ENCODE measurements at regions not wholly inside any gene's neighbourhood (a gene's known extent, or its start where the extent isn't known, plus 50 kb on each side); places are given as distances from the start of the nearest gene placed in this dataset.

- DNase-seq (ENCODE audit: low spot score in 2 of 2), result no peak
- FAIRE-seq, result no peak
These were observed 252.3 kb upstream of the EEF2KMT start for GRCh38 chr16:5349670-5350517.

GRCh38 chr16:5349101-5349500 is 251.5 kb upstream of the EEF2KMT start:
- FAIRE-seq, result no peak
- no peak for DNase-seq (ENCODE audit: low spot score in 2 of 2)

GRCh38 chr16:5347561-5347960 is 250.0 kb upstream of the EEF2KMT start:
- DNase-seq (ENCODE audit: low spot score in 2 of 2), result no peak
- FAIRE-seq, result no peak

GRCh38 chr16:5336941-5337340 is 239.3 kb upstream of the EEF2KMT start:
- FAIRE-seq (no peak), DNase-seq (ENCODE audit: low spot score in 2 of 2) (no peak)

- no peak for DNase-seq (ENCODE audit: low spot score in 2 of 2)
- FAIRE-seq, result no peak
These were observed 236.4 kb upstream of the EEF2KMT start for GRCh38 chr16:5333991-5334390.

- FAIRE-seq (no peak), DNase-seq (ENCODE audit: low spot score in 2 of 2) (no peak)
These were observed 235.5 kb upstream of the EEF2KMT start for GRCh38 chr16:5333126-5333525.

GRCh38 chr16:5330058-5330457 is 232.5 kb upstream of the EEF2KMT start:
- FAIRE-seq, result no peak
- no peak for DNase-seq (ENCODE audit: low spot score in 2 of 2)

GRCh38 chr16:5328546-5328945 is 231.0 kb upstream of the EEF2KMT start:
- no peak for FAIRE-seq
- DNase-seq (ENCODE audit: low spot score in 2 of 2), result no peak

- FAIRE-seq, result no peak
- no peak for DNase-seq (ENCODE audit: low spot score in 2 of 2)
These were observed 228.8 kb upstream of the EEF2KMT start for GRCh38 chr16:5326395-5326794.

- DNase-seq (ENCODE audit: low spot score in 2 of 2) (no peak), FAIRE-seq (no peak)
These were observed 228.3 kb upstream of the EEF2KMT start for GRCh38 chr16:5325932-5326331.

- DNase-seq (ENCODE audit: low spot score in 2 of 2) (no peak), FAIRE-seq (no peak)
These were observed 225.9 kb upstream of the EEF2KMT start for GRCh38 chr16:5323284-5324141.

- no peak for DNase-seq (ENCODE audit: low spot score in 2 of 2)
- FAIRE-seq, result no peak
These were observed 224.3 kb upstream of the EEF2KMT start for GRCh38 chr16:5321930-5322329.

GRCh38 chr16:5319799-5320198 is 222.2 kb upstream of the EEF2KMT start:
- no peak for FAIRE-seq
- no peak for DNase-seq (ENCODE audit: low spot score in 2 of 2)

GRCh38 chr16:5315914-5316313 is 218.3 kb upstream of the EEF2KMT start:
- FAIRE-seq (no peak), DNase-seq (ENCODE audit: low spot score in 2 of 2) (no peak)

- no peak for FAIRE-seq
- no peak for DNase-seq (ENCODE audit: low spot score in 2 of 2)
These were observed 216.8 kb upstream of the EEF2KMT start for GRCh38 chr16:5314377-5314776.

GRCh38 chr16:5309946-5310611 is 212.5 kb upstream of the EEF2KMT start:
- FAIRE-seq, result no peak

GRCh38 chr16:5305023-5305422 is 207.4 kb upstream of the EEF2KMT start:
- DNase-seq (ENCODE audit: low spot score in 2 of 2) (no peak), FAIRE-seq (no peak)

More at GRCh38 chr16:5309946-5310611, 212.5 kb upstream of the EEF2KMT start:
- DNase-seq (ENCODE audit: low spot score in 2 of 2), result no peak

GRCh38 chr16:5302372-5303114 is 204.9 kb upstream of the EEF2KMT start:
- no peak for FAIRE-seq

GRCh38 chr16:5298202-5298601 is 200.6 kb upstream of the EEF2KMT start:
- DNase-seq (ENCODE audit: low spot score in 2 of 2), result no peak
- FAIRE-seq, result no peak

More at GRCh38 chr16:5302372-5303114, 204.9 kb upstream of the EEF2KMT start:
- no peak for DNase-seq (ENCODE audit: low spot score in 2 of 2)

- FAIRE-seq (no peak), DNase-seq (ENCODE audit: low spot score in 2 of 2) (no peak)
These were observed 198.6 kb upstream of the EEF2KMT start for GRCh38 chr16:5296176-5296575.

All from frontal cortex (tissue), 3 donors.